ENCODE measurements at regions not wholly inside any gene's neighbourhood (a gene's known extent, or its start where the extent isn't known, plus 50 kb on each side); places are given as distances from the start of the nearest gene placed in this dataset.

GRCh38 chr18:41594582-41594981, 360.5 kb upstream of the PIK3C3 start:
- DNase-seq, result no peak
- no peak overlapping the region for H3K4me3 Mint-ChIP-seq
- H3K4me1 Mint-ChIP-seq, result peaks cover 15% of the 10 kb centered on the region
- Histone ChIP-seq H3K9me3 (ENCODE audit: control insufficient read depth, low read length) (no peaks in the 10 kb centered on the region), H3K27me3 (ENCODE audit: control insufficient read depth, insufficient read depth, low read length, poor library complexity, severe bottlenecking) (no peaks in the 10 kb centered on the region), H3K4me3 (ENCODE audit: low read length) (no peak overlapping the region), H3K9ac (ENCODE audit: extremely low read depth, low read length, poor library complexity, severe bottlenecking) (no peak overlapping the region), H3K27ac (ENCODE audit: low read depth, low read length) (no peak overlapping the region), H3K36me3 (ENCODE audit: control insufficient read depth, insufficient read depth, low read length) (no peaks in the 10 kb centered on the region), H3K4me1 (ENCODE audit: control insufficient read depth, insufficient read depth, low read length) (peaks cover 4% of the 10 kb centered on the region)
- no peaks in the 10 kb centered on the region for H3K27me3 Mint-ChIP-seq (ENCODE audit: insufficient read depth)
- H3K27ac Mint-ChIP-seq, result no peak overlapping the region
- no peaks in the 10 kb centered on the region for H3K9me3 Mint-ChIP-seq
- H3K36me3 Mint-ChIP-seq (ENCODE audit: low read depth), result no peaks in the 10 kb centered on the region
- 95% methylated on average over 3 of the region's 3 CpGs; no CpG with 5 or more reads in 1 of the 2 experiments for WGBS, 2 experiments (ENCODE audit: insufficient coverage in 1 of 2, insufficient read length in 1 of 2)
- TF ChIP-seq CTCF (conservative IDR thresholded peaks at IDR 0.05), result no peak

GRCh38 chr18:41593171-41593675, 361.8 kb upstream of the PIK3C3 start:
- H3K27me3 ChIP-seq (ENCODE audit: control insufficient read depth, insufficient read depth, low read length, poor library complexity, severe bottlenecking), result no peaks in the 10 kb centered on the region
- H3K4me1 Mint-ChIP-seq, result peaks cover 15% of the 10 kb centered on the region
- H3K9me3 Mint-ChIP-seq, result no peaks in the 10 kb centered on the region
- H3K9ac ChIP-seq (ENCODE audit: extremely low read depth, low read length, poor library complexity, severe bottlenecking), result no peak overlapping the region
- H3K36me3 ChIP-seq (ENCODE audit: control insufficient read depth, insufficient read depth, low read length), result no peaks in the 10 kb centered on the region
- no peak overlapping the region for H3K27ac ChIP-seq (ENCODE audit: low read depth, low read length)
- TF ChIP-seq CTCF (conservative IDR thresholded peaks at IDR 0.05), result no peak
- no peak overlapping the region for H3K4me3 Mint-ChIP-seq
- H3K9me3 ChIP-seq (ENCODE audit: control insufficient read depth, low read length), result no peaks in the 10 kb centered on the region
- H3K27ac Mint-ChIP-seq, result no peak overlapping the region
- H3K27me3 Mint-ChIP-seq (ENCODE audit: insufficient read depth), result no peaks in the 10 kb centered on the region
- H3K4me1 ChIP-seq (ENCODE audit: control insufficient read depth, insufficient read depth, low read length), result peaks cover 4% of the 10 kb centered on the region
- no peak overlapping the region for H3K4me3 ChIP-seq (ENCODE audit: low read length)
- no peaks in the 10 kb centered on the region for H3K36me3 Mint-ChIP-seq (ENCODE audit: low read depth)
- no peak for DNase-seq

GRCh38 chr18:41587976-41588375, 367.1 kb upstream of the PIK3C3 start:
- Histone ChIP-seq H3K27me3 (ENCODE audit: control insufficient read depth, insufficient read depth, low read length, poor library complexity, severe bottlenecking) (no peaks in the 10 kb centered on the region), H3K36me3 (ENCODE audit: control insufficient read depth, insufficient read depth, low read length) (no peaks in the 10 kb centered on the region), H3K9me3 (ENCODE audit: control insufficient read depth, low read length) (no peaks in the 10 kb centered on the region), H3K27ac (ENCODE audit: low read depth, low read length) (no peak overlapping the region), H3K4me1 (ENCODE audit: control insufficient read depth, insufficient read depth, low read length) (no peaks in the 10 kb centered on the region), H3K9ac (ENCODE audit: extremely low read depth, low read length, poor library complexity, severe bottlenecking) (no peak overlapping the region), H3K4me3 (ENCODE audit: low read length) (no peak overlapping the region)
- Mint-ChIP-seq H3K27me3 (ENCODE audit: insufficient read depth) (no peaks in the 10 kb centered on the region), H3K36me3 (ENCODE audit: low read depth) (peaks cover 6% of the 10 kb centered on the region), H3K4me1 (no peaks in the 10 kb centered on the region), H3K9me3 (no peaks in the 10 kb centered on the region), H3K27ac (no peak overlapping the region), H3K4me3 (no peak overlapping the region)
- WGBS, 2 experiments (ENCODE audit: insufficient coverage in 1 of 2, insufficient read length in 1 of 2), result 79 to 80% methylated on average over 1 of the region's 1 CpG
- no peak for TF ChIP-seq CTCF (conservative IDR thresholded peaks at IDR 0.05)
- no peak for DNase-seq

Measured in endodermal cell (in vitro differentiated cells).